GM12878 (cell line): ENCODE measurements at regions not wholly inside any gene's neighbourhood (a gene's known extent, or its start where the extent isn't known, plus 50 kb on each side); places are given as distances from the start of the nearest gene placed in this dataset.

Source experiments
- ATAC-seq: fragments of 200-7000 bp; cut with Tn5 transposase; 3 replicates; pipeline ENCODE4 v1.9.1; 2020; ENCODE audit warnings: mild to moderate bottlenecking, moderate library complexity
- BruUV-seq: library from RNA; stranded (reverse); fragments of 400-500 nt; replicated peaks from 2 replicates; lab custom pipeline; 2021; lab: Mats Ljungman, UMichigan
- CTCF ChIA-PET: fragments of 300-600 bp; sonication (Branson Sonifier 250); formaldehyde crosslinking; extraction: SDS; loops from one replicate; lab custom pipeline; 2021; ENCODE audit warnings: inconsistent platforms; lab: Yijun Ruan, JAX
- POLR2A ChIA-PET: fragments of 350-600 bp; formaldehyde crosslinking; extraction: SDS; loops from one replicate; lab custom pipeline; 2021; ENCODE audit warnings: inconsistent platforms; lab: Charles Lee
- RAD21 ChIA-PET: fragments of 300-600 bp; sonication (Branson Sonifier 250); formaldehyde crosslinking; loops from one replicate; lab custom pipeline; 2023; ENCODE audit warnings: antibody characterized with exemption; ENCODE audit not compliant: unreplicated experiment; lab: Charles Lee
- SMC1A ChIA-PET: fragments of 300-600 bp; sonication (Branson Sonifier 250); formaldehyde crosslinking; loops from one replicate; lab custom pipeline; 2023; ENCODE audit not compliant: unreplicated experiment, uncharacterized antibody; lab: Charles Lee
- DNase-seq: peaks from one replicate; pipeline ENCODE4 v3.0.0-alpha.2; 2011; ENCODE audit warnings: low read depth, low spot score
- FAIRE-seq: peaks from 3 replicates; lab custom pipeline; 2011; peaks lifted over from hg19 to GRCh38; lab: Jason Lieb, UNC
- H2AFZ ChIP-seq: 2 replicates; pipeline ENCODE4 v1.6.0; 2011; ENCODE audit warnings: low read depth, low read length, control low read depth; ENCODE audit not compliant: control insufficient read depth
- H3K27ac ChIP-seq: 2 replicates; pipeline ENCODE4 v1.5.1; 2011; ENCODE audit warnings: control low read depth; ENCODE audit not compliant: control insufficient read depth, insufficient read depth
- H3K27me3 ChIP-seq, 2 experiments: replicated peaks in 1 of 2; 2 replicates each; pipeline versions ENCODE4 v1.6.0 to v1.6.1; 2011; ENCODE audit warnings: low read length in 1 of 2; ENCODE audit not compliant: control insufficient read depth in 2 of 2, insufficient read depth in 2 of 2
- H3K36me3 ChIP-seq, 2 experiments: 2 replicates each; pipeline ENCODE4 v1.5.1; 2011; ENCODE audit warnings: low read length in 1 of 2; ENCODE audit not compliant: control insufficient read depth in 2 of 2, insufficient read depth in 2 of 2
- H3K4me1 ChIP-seq: 2 replicates; pipeline ENCODE4 v1.6.1; 2011; ENCODE audit warnings: mild to moderate bottlenecking, low read length, moderate library complexity, mixed read lengths; ENCODE audit not compliant: control insufficient read depth, insufficient read depth
- H3K4me2 ChIP-seq: 2 replicates; pipeline ENCODE4 v1.6.0; 2011; ENCODE audit warnings: control low read depth; ENCODE audit not compliant: control insufficient read depth, insufficient read depth
- H3K4me3 ChIP-seq: fragments of 200-600 bp; sonication (generic); 2 replicates; pipeline ENCODE4 v1.5.1; 2016
- H3K79me2 ChIP-seq: 2 replicates; pipeline ENCODE4 v1.6.0; 2011; ENCODE audit warnings: low read length; ENCODE audit not compliant: control insufficient read depth, insufficient read depth
- H3K9ac ChIP-seq: 2 replicates; pipeline ENCODE4 v1.8.0; 2011; ENCODE audit warnings: low read length, control low read depth, mixed read lengths; ENCODE audit not compliant: control insufficient read depth, insufficient read depth
- H3K9me3 ChIP-seq: replicated peaks from 3 replicates; pipeline ENCODE4 v1.5.1; 2011; ENCODE audit warnings: mild to moderate bottlenecking, low read length; ENCODE audit not compliant: control insufficient read depth, insufficient read depth
- H4K20me1 ChIP-seq: 2 replicates; pipeline ENCODE4 v1.6.0; 2011; ENCODE audit not compliant: control insufficient read depth, insufficient read depth
- BRCA1 ChIP-seq: IDR thresholded peaks from 2 replicates; pipeline ENCODE4 v1.6.1; 2011; ENCODE audit warnings: low read depth, low read length, improper control_type of control experiment
- CBFB ChIP-seq: IDR thresholded peaks from 2 replicates; pipeline ENCODE4 v1.6.1; 2016; ENCODE audit warnings: antibody characterized with exemption, low read depth
- CBX3 ChIP-seq: fragments of 200-600 bp; sonication (generic); IDR thresholded peaks from 2 replicates; pipeline ENCODE4 v1.6.1; 2016; ENCODE audit warnings: low read depth, borderline replicate concordance
- CEBPZ ChIP-seq: fragments of 150-350 bp; IDR thresholded peaks from 2 replicates; pipeline ENCODE4 v1.6.1; 2016; ENCODE audit warnings: low read depth, low read length
- ELK1 ChIP-seq: IDR thresholded peaks from 2 replicates; pipeline ENCODE4 v1.6.1; 2012; ENCODE audit warnings: low read depth, low read length, improper control_type of control experiment
- FOXM1 ChIP-seq: IDR thresholded peaks from 2 replicates; pipeline ENCODE4 v1.6.1; 2012; ENCODE audit warnings: low read depth, mild to moderate bottlenecking, inconsistent platforms, low read length, moderate library complexity
- IKZF2 ChIP-seq, 2 experiments: fragments of 450-650 bp; IDR thresholded peaks; 2 replicates each; pipeline ENCODE4 v1.6.1; 2017; ENCODE audit warnings: mild to moderate bottlenecking in 2 of 2, moderate library complexity in 2 of 2
- JUNB ChIP-seq: IDR thresholded peaks from 2 replicates; pipeline ENCODE4 v1.6.1; 2016; ENCODE audit warnings: antibody characterized with exemption, mild to moderate bottlenecking
- NFIC ChIP-seq: IDR thresholded peaks from 2 replicates; pipeline ENCODE4 v1.6.1; 2012; ENCODE audit warnings: low read depth, mild to moderate bottlenecking, inconsistent platforms, low read length, moderate library complexity
- PBX3 ChIP-seq: IDR thresholded peaks from 2 replicates; pipeline ENCODE4 v1.6.1; 2011; ENCODE audit warnings: mild to moderate bottlenecking, low read depth, low read length, moderate library complexity; ENCODE audit not compliant: insufficient replicate concordance
- RB1 ChIP-seq: fragments of 450-650 bp; formaldehyde crosslinking; IDR thresholded peaks from 2 replicates; pipeline ENCODE4 v1.6.1; 2017; ENCODE audit warnings: mild to moderate bottlenecking, borderline replicate concordance
- ZNF622 ChIP-seq: fragments of 450-650 bp; IDR thresholded peaks from 2 replicates; pipeline ENCODE4 v1.6.1; 2017; ENCODE audit warnings: mild to moderate bottlenecking, inconsistent platforms
- WGBS: methylation state at CpG from one replicate; pipeline ENCODE4 v1.1.6; 2016; ENCODE audit warnings: low lambda C conversion rate; ENCODE audit not compliant: insufficient replicate concordance, insufficient coverage; ENCODE audit errors: missing lambda C conversion rate; 5-methylcytosine and 5-hydroxymethylcytosine counted together
- in situ Hi-C: fragments of 300-500 bp; cut with MboI; formaldehyde crosslinking; loops from 9 replicates; pipeline ENCODE4 v1.14.3; 2018; ENCODE audit warnings: mixed read lengths
- intact Hi-C: fragments of 100-400 bp; cut with micrococcal nuclease; formaldehyde crosslinking; loops from one replicate; pipeline ENCODE4 v1.14.2; 2022; ENCODE audit not compliant: unreplicated experiment

GRCh38 chr1:96331596-96331995, 390.0 kb upstream of the PTBP2 start:
- no peak overlapping the region for H3K9ac ChIP-seq
- intact Hi-C loops: no loop called here
- 0% methylated on average over 3 of the region's 3 CpGs for WGBS
- no peaks in the 10 kb centered on the region for H3K9me3 ChIP-seq
- H2AFZ ChIP-seq: no peak overlapping the region
- H3K27ac ChIP-seq: no peak overlapping the region
- H3K27me3 ChIP-seq: no peaks in the 10 kb centered on the region
- ChIA-PET CTCF (no interaction called here), RAD21 (no interaction called here), SMC1A (no interaction called here), POLR2A (no interaction called here)
- no peaks in the 10 kb centered on the region for H4K20me1 ChIP-seq
- no peaks in the 10 kb centered on the region for H3K79me2 ChIP-seq
- TF ChIP-seq RB1 (no peak), IKZF2 (IDR thresholded peaks at IDR 0.05) (no peak), BRCA1 (no peak), JUNB (no peak), PBX3 (no peak), FOXM1 (no peak)
- in situ Hi-C loops: no loop called here
- no peak for ATAC-seq
- no peak overlapping the region for H3K4me3 ChIP-seq
- no peak overlapping the region for H3K4me2 ChIP-seq
- no peak for DNase-seq
- H3K36me3 ChIP-seq: no peaks in the 10 kb centered on the region
- BruUV-seq: no TSS peak
- no peak for FAIRE-seq
- no peaks in the 10 kb centered on the region for H3K4me1 ChIP-seq

- Histone ChIP-seq H4K20me1 (no peaks in the 10 kb centered on the region), H3K27ac (no peak overlapping the region), H3K36me3 (no peaks in the 10 kb centered on the region), H3K9me3 (no peaks in the 10 kb centered on the region), H3K4me1 (no peaks in the 10 kb centered on the region), H3K27me3 (no peaks in the 10 kb centered on the region), H3K9ac (no peak overlapping the region), H3K4me3 (no peak overlapping the region), H2AFZ (no peak overlapping the region), H3K79me2 (no peaks in the 10 kb centered on the region), H3K4me2 (no peak overlapping the region)
- SMC1A ChIA-PET: no interaction called here
- CTCF ChIA-PET: no interaction called here
- no TSS peak for BruUV-seq
- DNase-seq: no peak
- FAIRE-seq: no peak
- in situ Hi-C loops: no loop called here
- POLR2A ChIA-PET: no interaction called here
- intact Hi-C loops: no loop called here
- RAD21 ChIA-PET: no interaction called here
- no peak for ATAC-seq
- 9% methylated on average over 4 of the region's 4 CpGs for WGBS
- TF ChIP-seq CBFB: no peak
- no peak for TF ChIP-seq CBX3
- no peak for TF ChIP-seq ELK1
- TF ChIP-seq ZNF622: no peak
- TF ChIP-seq CEBPZ: no peak
- TF ChIP-seq NFIC: no peak
Observed at GRCh38 chr1:96333522-96334235, 387.9 kb upstream of the PTBP2 start.
